Osteoblast (primary cell): ENCODE measurements at regions not wholly inside any gene's neighbourhood (a gene's known extent, or its start where the extent isn't known, plus 50 kb on each side); places are given as distances from the start of the nearest gene placed in this dataset.

Source experiments
- DNase-seq: peaks from one replicate; pipeline ENCODE4 v3.0.0; 2011; ENCODE audit warnings: low spot score, mixed read lengths; ENCODE audit not compliant: insufficient read length; ENCODE audit errors: missing footprints
- H2AFZ ChIP-seq: 2 replicates; pipeline ENCODE4 v1.6.0; 2011; ENCODE audit warnings: mild to moderate bottlenecking, low read length
- H3K27ac ChIP-seq: 2 replicates; pipeline ENCODE4 v1.5.1; 2011; ENCODE audit warnings: mild to moderate bottlenecking, low read depth, low read length, moderate library complexity
- H3K27me3 ChIP-seq: 2 replicates; pipeline ENCODE4 v1.6.0; 2012; ENCODE audit warnings: mild to moderate bottlenecking, control low read depth, inconsistent platforms, low read length, moderate library complexity; ENCODE audit not compliant: insufficient read depth
- H3K36me3 ChIP-seq: 2 replicates; pipeline ENCODE4 v1.5.1; 2011; ENCODE audit warnings: mild to moderate bottlenecking, low read length, control low read depth, moderate library complexity; ENCODE audit not compliant: insufficient read depth
- H3K4me1 ChIP-seq: 2 replicates; pipeline ENCODE4 v1.5.1; 2011; ENCODE audit warnings: mild to moderate bottlenecking, low read length, control low read depth, moderate library complexity; ENCODE audit not compliant: insufficient read depth
- H3K4me2 ChIP-seq: 2 replicates; pipeline ENCODE4 v1.6.0; 2011; ENCODE audit warnings: mild to moderate bottlenecking, low read length; ENCODE audit not compliant: insufficient read depth
- H3K4me3 ChIP-seq: fragments of 200-600 bp; sonication (generic); 3 replicates; pipeline ENCODE4 v1.5.1; 2012; ENCODE audit warnings: mild to moderate bottlenecking, low read length, inconsistent platforms; ENCODE audit not compliant: insufficient read depth
- H3K79me2 ChIP-seq: 2 replicates; pipeline ENCODE4 v1.6.0; 2012; ENCODE audit warnings: mild to moderate bottlenecking, low read length, control low read depth, inconsistent platforms; ENCODE audit not compliant: insufficient read depth
- H3K9me3 ChIP-seq: 2 replicates; pipeline ENCODE4 v1.5.1; 2011; ENCODE audit warnings: low read depth, low read length, control low read depth
- H4K20me1 ChIP-seq: 2 replicates; pipeline ENCODE4 v1.6.0; 2012; ENCODE audit warnings: mild to moderate bottlenecking, low read length, control low read depth; ENCODE audit not compliant: insufficient read depth
- CTCF ChIP-seq: IDR thresholded peaks from 2 replicates; pipeline ENCODE4 v1.5.1; 2011; ENCODE audit warnings: mild to moderate bottlenecking, low read depth, low read length, moderate library complexity; ENCODE audit errors: extremely low read depth

- Histone ChIP-seq H3K36me3 (no peaks in the 10 kb centered on the region), H3K9me3 (no peaks in the 10 kb centered on the region), H3K27me3 (no peaks in the 10 kb centered on the region), H3K79me2 (no peaks in the 10 kb centered on the region), H3K4me3 (no peak overlapping the region), H3K4me2 (no peak overlapping the region), H3K4me1 (no peaks in the 10 kb centered on the region), H4K20me1 (no peaks in the 10 kb centered on the region), H3K27ac (no peak overlapping the region), H2AFZ (no peak overlapping the region)
- DNase-seq = no peak
- no peak for TF ChIP-seq CTCF
Measured at GRCh38 chr19:56934438-56935090, 94.0 kb upstream of the PEG3 start.

DNA sequence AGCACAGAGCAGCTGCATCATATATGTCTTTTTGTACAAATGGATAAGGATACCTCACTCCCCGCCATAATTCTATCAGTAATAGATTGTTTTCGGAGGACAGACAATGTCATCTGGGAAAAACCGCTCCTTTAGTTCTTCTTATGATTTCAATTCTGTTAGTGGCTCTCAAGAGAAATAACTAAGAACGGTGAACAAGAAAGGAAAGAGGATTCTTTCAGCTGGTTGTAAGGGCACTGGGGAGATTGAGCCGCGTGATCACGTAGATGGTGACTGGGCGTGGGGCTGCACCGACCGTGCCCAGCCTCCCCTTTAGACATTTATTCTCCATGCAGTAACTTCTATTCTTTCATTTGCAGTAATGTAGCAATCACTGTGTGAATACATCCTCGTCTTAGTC is 99.4 kb upstream of the PEG3 start:
- DNase-seq = no peak
- no peaks in the 10 kb centered on the region for H3K9me3 ChIP-seq
- no peaks in the 10 kb centered on the region for H4K20me1 ChIP-seq
- H3K4me2 ChIP-seq = no peak overlapping the region
- no peaks in the 10 kb centered on the region for H3K4me1 ChIP-seq
- no peaks in the 10 kb centered on the region for H3K27me3 ChIP-seq
- no peak overlapping the region for H3K27ac ChIP-seq
- H3K36me3 ChIP-seq = no peaks in the 10 kb centered on the region
- no peak for TF ChIP-seq CTCF
- H2AFZ ChIP-seq = no peak overlapping the region
- no peaks in the 10 kb centered on the region for H3K79me2 ChIP-seq
- H3K4me3 ChIP-seq = no peak overlapping the region

- Histone ChIP-seq H3K36me3 (no peaks in the 10 kb centered on the region), H3K27ac (no peak overlapping the region), H3K27me3 (no peaks in the 10 kb centered on the region), H3K4me3 (no peak overlapping the region), H3K79me2 (no peaks in the 10 kb centered on the region), H3K9me3 (no peaks in the 10 kb centered on the region), H3K4me2 (no peak overlapping the region), H3K4me1 (no peaks in the 10 kb centered on the region), H4K20me1 (no peaks in the 10 kb centered on the region), H2AFZ (no peak overlapping the region)
- DNase-seq = no peak
- no peak for TF ChIP-seq CTCF
Measured at GRCh38 chr19:56942756-56943155, 102.2 kb upstream of the PEG3 start.

DNA sequence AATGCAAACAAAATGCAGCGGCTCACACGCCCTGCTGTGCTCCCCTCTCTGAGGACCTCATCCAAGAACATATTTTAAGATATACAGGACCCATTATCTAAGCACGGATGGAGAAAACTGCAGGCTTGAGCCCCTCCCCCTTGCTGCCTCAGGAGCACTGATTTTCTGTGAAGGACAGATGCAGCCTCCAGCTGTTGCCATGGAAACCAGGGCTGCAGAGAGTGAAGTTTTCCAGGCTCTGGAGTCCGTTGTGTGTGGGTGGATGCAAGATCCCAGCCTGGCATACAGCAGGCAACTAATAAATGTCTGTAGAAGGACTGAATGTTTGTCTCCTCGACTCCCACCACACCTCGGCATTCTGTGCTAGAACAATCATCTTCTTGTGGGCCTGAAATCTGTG is 105.6 kb upstream of the PEG3 start:
- H3K27me3 ChIP-seq = no peaks in the 10 kb centered on the region
- H3K4me2 ChIP-seq = no peak overlapping the region
- no peak overlapping the region for H2AFZ ChIP-seq
- H3K36me3 ChIP-seq = no peaks in the 10 kb centered on the region
- H3K27ac ChIP-seq = no peak overlapping the region
- H3K4me3 ChIP-seq = no peak overlapping the region
- no peak for DNase-seq
- no peaks in the 10 kb centered on the region for H4K20me1 ChIP-seq
- no peaks in the 10 kb centered on the region for H3K9me3 ChIP-seq
- no peaks in the 10 kb centered on the region for H3K4me1 ChIP-seq
- TF ChIP-seq CTCF = no peak
- H3K79me2 ChIP-seq = no peaks in the 10 kb centered on the region
